ENCODE measurements at regions not wholly inside any gene's neighbourhood (a gene's known extent, or its start where the extent isn't known, plus 50 kb on each side); places are given as distances from the start of the nearest gene placed in this dataset.

DNA sequence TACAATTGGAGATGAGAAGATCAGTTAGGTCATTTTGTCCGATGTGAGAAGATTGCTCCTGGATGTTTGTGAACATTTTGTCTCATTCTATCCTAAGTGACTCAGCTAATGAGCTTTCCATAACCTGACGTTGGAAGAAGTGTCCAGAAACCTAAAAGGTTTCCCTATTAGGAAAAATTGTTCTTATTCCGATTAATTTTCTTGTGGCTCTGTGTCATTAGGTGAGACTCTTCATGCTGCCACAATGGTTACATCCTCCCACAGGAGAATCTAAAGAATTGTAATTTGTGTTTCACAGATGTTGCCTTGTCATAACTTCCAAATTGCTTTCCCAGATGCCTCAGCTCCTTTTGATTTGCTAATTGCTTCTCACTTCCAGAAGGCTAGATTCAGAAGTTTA, 261.0 kb upstream of the APCDD1 start:
- no peak overlapping the region for H3K4me3 ChIP-seq (ENCODE audit: low read depth, low read length)
- no peak for DNase-seq (ENCODE audit: low read depth)
- no peak for TF ChIP-seq CTCF (conservative IDR thresholded peaks at IDR 0.05; ENCODE audit: low read depth, low read length)

GRCh38 chr18:10194592-10194991, 259.8 kb upstream of the APCDD1 start:
- TF ChIP-seq CTCF (conservative IDR thresholded peaks at IDR 0.05; ENCODE audit: low read depth, low read length) = peak; percentile 26
- no peak overlapping the region for H3K4me3 ChIP-seq (ENCODE audit: low read depth, low read length)
- peak; percentile 23 for DNase-seq (ENCODE audit: low read depth)

- TF ChIP-seq CTCF (conservative IDR thresholded peaks at IDR 0.05; ENCODE audit: low read depth, low read length) = no peak
- H3K4me3 ChIP-seq (ENCODE audit: low read depth, low read length) = no peak overlapping the region
- no peak for DNase-seq (ENCODE audit: low read depth)
Measured at GRCh38 chr18:10195529-10195928, 258.9 kb upstream of the APCDD1 start.

GRCh38 chr18:10197097-10197496, 257.3 kb upstream of the APCDD1 start:
- no peak overlapping the region for H3K4me3 ChIP-seq (ENCODE audit: low read depth, low read length)
- no peak for TF ChIP-seq CTCF (conservative IDR thresholded peaks at IDR 0.05; ENCODE audit: low read depth, low read length)
- no peak for DNase-seq (ENCODE audit: low read depth)

- DNase-seq (ENCODE audit: low read depth) = no peak
- no peak overlapping the region for H3K4me3 ChIP-seq (ENCODE audit: low read depth, low read length)
- TF ChIP-seq CTCF (conservative IDR thresholded peaks at IDR 0.05; ENCODE audit: low read depth, low read length) = no peak
Measured at GRCh38 chr18:10201226-10201625, 253.2 kb upstream of the APCDD1 start.

DNA sequence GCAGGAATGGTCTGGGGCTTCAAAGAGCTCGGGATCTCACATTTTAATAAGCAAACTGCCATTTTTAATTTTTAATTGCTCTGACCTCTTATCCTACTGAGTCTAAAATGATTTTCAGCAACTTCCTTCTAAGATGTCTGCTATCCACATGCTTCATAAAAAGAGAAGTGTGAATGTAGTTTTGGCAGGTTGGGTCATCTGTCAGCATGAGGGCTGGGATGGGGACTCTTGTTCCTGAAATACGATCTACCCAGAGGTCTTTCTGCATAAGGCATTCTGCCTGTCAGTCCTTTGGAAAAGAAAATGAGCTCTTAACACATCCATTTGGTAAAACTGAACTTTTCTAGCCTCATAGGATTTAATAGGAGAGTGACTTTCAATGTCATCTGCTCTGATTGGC, 252.8 kb upstream of the APCDD1 start:
- DNase-seq (ENCODE audit: low read depth) = no peak
- TF ChIP-seq CTCF (conservative IDR thresholded peaks at IDR 0.05; ENCODE audit: low read depth, low read length) = no peak
- no peak overlapping the region for H3K4me3 ChIP-seq (ENCODE audit: low read depth, low read length)

GRCh38 chr18:10202845-10203321, 251.6 kb upstream of the APCDD1 start:
- DNase-seq (ENCODE audit: low read depth) = no peak
- H3K4me3 ChIP-seq (ENCODE audit: low read depth, low read length) = no peak overlapping the region

More at GRCh38 chr18:10202845-10203321, 251.6 kb upstream of the APCDD1 start:
- no peak for TF ChIP-seq CTCF (conservative IDR thresholded peaks at IDR 0.05; ENCODE audit: low read depth, low read length)

Data from choroid plexus epithelial cell (primary cell).